ENCODE measurements at regions not wholly inside any gene's neighbourhood (a gene's known extent, or its start where the extent isn't known, plus 50 kb on each side); places are given as distances from the start of the nearest gene placed in this dataset.

DNA sequence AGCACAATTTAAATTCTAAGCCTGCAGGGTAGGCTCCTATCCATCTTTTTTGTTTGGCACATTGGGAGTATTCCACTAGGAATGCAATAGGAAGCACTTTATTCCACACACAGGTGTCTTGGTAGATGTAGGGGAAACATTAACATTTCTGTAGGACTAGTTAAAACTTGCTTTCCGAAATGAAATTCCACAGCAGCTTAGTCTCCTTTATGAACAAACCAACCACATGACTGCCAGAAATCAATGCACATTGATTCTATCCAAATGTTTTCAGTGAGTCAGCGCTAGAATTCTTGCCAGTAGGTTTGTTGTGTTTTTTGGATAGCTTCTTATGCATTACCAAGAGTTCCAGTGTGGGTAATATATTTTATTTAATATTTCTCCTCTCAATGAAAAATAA lies 207.9 kb upstream of the CSNK1A1L start:
- TF ChIP-seq, protein P1, sequence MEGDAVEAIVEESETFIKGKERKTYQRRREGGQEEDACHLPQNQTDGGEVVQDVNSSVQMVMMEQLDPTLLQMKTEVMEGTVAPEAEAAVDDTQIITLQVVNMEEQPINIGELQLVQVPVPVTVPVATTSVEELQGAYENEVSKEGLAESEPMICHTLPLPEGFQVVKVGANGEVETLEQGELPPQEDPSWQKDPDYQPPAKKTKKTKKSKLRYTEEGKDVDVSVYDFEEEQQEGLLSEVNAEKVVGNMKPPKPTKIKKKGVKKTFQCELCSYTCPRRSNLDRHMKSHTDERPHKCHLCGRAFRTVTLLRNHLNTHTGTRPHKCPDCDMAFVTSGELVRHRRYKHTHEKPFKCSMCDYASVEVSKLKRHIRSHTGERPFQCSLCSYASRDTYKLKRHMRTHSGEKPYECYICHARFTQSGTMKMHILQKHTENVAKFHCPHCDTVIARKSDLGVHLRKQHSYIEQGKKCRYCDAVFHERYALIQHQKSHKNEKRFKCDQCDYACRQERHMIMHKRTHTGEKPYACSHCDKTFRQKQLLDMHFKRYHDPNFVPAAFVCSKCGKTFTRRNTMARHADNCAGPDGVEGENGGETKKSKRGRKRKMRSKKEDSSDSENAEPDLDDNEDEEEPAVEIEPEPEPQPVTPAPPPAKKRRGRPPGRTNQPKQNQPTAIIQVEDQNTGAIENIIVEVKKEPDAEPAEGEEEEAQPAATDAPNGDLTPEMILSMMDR (IDR thresholded peaks at IDR 0.05) = no peak
- no peak for TF ChIP-seq POLR2A (IDR thresholded peaks at IDR 0.05)

Measured in esophagus squamous epithelium (tissue), 4 donors.